Activated T-cell treated with anti-CD3 and anti-CD28 coated beads for 1 hour (primary cell): ENCODE measurements at regions not wholly inside any gene's neighbourhood (a gene's known extent, or its start where the extent isn't known, plus 50 kb on each side); places are given as distances from the start of the nearest gene placed in this dataset.
"Not testable (repeated sequence)": the region's sequence is repeated elsewhere in the genome, so short reads cannot be mapped to it uniquely, and the experiment has no call there.

Experiments used
- DNase-seq: peaks from one replicate; pipeline ENCODE4 v3.0.0-alpha.2; 2020; ENCODE audit warnings: low read depth

DNA sequence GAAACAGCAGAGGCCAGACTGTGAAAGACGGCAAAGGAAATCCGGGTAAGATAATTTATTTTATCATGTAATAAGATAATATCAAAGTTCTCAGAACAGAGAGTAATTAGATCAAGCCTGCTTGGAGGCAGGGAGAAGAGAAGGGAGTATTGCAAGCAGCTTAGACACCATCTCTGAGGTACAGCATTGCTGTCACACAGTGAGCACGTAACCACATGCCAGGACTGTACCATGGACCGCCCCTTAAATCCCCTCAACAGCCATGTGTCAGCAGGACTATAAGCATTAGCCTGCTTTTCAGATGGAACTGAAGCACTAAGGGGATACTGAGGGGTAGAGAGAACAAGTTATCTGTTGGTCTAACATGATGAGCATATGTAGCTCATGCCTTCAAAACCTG lies 141.5 kb downstream of the C6orf118 start:
- no peak for DNase-seq

DNA sequence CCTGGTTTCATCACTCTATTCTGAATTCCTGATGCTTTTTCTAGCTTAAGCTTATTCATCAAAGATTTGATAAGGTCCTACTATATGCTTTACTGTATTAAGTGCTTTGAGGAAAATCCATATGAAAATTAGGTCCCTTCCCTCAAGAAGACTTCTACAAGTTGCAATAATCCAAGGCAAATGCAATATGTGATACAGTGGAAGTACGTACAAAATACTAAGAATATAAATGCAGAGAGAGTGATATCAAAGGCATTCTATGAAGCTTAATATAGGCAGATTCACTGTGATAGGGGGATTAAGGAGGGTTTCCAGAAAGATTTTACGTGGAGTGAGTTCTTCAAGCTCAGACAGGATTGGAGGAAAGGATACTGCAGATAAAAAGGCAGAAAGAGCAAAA lies 142.1 kb downstream of the C6orf118 start:
- no peak for DNase-seq

DNA sequence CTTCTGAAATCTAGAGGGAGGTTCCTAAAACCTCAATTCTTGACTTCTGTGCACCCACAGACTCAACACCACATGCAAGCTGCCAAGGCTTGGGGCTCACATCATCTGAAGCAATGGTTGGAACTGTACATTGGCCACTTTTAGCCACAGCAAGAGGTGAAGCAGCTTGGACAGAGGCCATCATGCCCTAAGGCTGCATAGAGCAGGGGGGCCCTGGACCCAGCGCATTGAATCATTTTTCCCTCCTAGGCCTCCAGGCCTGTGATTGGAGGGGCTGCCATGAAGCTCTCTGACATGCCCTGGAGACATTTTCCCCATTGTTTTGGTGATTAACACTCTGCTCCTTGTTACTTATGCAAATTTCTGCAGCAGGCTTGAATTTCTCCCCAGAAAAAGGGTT lies 145.9 kb downstream of the C6orf118 start:
- DNase-seq: no peak

DNA sequence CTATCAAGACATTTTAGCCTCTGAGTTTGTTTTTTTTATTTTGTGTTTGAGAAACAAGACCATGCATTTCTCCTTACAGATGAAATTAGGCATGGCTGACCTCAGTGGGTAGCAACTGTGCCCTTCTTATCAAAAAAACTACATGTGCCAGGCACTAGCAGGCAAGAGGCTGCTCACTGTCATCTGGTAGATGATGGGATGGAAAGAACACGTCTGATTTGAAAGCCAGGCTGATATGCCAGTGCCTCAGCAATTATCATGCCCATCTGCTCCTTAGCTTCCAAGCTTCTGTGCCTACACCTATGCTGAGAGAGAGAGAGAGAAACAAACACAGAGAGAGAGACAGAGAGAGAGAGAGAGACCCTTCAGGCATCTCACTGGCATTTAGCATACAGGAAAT lies 149.9 kb downstream of the C6orf118 start:
- DNase-seq: no peak

DNA sequence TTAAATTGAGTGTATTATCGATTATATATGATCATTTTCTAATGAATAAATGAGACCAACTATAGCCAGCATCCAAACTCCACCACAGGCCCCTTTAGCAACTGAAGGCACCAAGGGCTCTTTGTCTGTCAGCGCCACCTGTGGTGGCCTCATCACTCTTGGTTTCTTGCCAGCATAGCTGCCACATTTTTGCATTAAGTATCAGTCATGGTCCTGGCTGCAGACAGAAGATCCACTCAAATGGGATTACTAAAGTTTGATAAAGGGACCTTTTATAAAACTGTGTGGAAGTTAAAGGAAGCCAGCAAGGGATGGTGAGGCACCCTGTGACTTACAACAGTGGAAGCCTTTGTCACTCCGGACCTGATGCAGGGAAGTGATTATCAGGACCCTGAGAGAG lies 162.9 kb downstream of the C6orf118 start:
- no peak for DNase-seq

DNA sequence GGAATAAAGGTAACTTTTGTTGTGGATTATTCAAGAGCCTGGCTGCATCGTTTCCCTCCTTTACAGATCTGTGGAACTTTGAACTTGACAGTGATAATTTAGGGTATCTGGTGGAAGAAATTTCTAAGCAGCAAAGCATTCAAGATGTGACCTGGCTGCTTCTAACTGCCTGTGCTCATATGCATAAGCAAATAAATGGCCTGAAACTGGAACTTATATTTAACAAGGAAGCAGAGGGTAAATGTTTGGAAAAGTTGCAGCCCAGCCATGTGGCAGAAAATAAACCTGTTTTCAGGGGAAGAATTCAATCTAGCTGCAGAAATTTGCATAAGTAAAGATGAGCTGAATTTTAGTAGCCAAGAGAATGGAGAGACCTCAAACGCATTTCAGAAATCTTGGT lies 173.5 kb downstream of the C6orf118 start:
- no peak for DNase-seq

DNA sequence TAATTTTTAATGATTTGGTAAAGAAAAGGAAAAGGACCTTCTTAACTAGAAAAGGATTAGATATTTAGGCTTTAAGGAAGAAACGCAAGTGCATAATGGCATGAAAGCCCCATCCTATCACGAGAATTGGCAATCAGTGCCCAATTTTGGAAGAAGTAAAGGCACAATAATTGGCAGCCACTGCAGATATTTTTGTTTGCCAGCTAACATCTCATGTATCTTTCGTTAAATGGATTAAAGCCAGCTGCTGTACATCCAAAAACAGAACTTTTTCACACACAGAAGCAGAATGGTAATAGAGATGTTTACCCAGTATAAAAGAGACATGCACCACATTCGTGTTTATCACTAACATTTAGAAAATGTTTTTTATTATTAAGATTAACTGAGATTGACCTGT lies 180.3 kb downstream of the C6orf118 start:
- no peak for DNase-seq

DNA sequence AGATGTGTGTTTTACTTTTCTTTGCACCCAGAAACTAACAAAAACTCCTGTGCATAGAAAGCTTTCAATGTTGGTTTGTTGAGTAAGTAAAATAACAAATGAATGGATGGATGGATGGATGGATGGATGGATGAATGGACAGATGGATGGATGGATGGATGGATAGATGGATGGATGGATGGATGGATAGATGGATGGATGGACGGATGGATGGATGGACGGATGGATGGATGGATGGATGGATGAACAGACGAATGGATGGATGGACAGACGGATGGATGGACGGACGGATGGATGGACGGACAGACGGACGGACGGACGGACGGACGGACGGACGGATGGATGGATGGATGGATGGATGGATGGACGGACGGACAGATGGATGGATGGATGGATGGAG lies 181.7 kb downstream of the C6orf118 start:
- not testable (repeated sequence) for DNase-seq

DNA sequence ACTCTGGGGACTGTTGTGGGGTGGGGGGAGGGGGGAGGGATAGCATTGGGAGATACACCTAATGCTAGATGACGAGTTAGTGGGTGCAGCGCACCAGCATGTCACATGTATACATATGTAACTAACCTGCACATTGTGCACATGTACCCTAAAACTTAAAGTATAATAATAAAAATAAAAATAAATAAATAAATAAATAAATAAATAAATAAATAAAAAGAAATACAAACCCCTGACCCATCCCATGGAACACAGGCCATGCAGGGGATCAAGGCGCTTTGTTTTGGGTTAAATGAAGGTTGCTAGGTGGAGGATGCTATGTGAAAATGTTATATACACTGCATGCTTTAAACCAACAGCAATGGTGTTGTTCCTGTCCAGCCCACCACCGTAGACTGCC lies 184.7 kb downstream of the C6orf118 start:
- DNase-seq: not testable (repeated sequence)

DNA sequence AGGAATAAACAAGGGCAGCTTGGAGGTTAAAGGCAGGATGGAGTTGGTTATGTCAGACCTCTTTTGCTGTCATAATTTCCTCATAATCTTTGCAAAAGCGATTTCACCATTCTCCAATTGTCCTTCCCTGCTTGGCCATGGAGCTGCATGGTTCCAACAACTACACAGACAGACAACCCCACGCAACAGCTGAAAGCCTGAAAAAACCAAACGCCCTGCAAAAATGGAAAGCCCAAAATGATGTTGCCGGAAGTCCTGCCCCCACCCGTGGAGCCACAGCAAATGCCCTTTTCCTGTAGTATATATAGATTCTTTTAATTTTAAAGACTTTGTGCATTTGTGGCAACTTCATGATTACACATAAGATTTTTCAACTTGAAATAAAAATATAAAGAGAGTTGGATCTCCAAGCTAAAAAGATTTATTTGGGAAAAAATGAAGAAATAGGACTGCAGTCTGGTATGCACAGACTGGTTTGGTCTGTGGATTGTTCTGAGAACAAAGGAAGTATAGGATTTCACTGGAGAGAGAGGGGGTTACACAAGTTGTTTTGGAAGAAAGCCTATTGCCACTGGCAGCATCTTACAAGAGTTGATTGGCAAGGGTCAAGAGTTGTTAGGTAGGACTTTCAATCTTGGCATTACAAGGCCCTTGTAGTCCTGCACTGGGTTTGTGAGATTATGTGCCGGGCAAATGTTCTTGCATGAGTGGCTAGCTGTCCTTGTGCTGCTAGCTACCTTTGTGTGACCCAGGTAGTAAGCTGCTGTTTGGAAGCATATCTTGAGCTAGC lies 190.0 kb downstream of the C6orf118 start:
- no peak for DNase-seq

DNA sequence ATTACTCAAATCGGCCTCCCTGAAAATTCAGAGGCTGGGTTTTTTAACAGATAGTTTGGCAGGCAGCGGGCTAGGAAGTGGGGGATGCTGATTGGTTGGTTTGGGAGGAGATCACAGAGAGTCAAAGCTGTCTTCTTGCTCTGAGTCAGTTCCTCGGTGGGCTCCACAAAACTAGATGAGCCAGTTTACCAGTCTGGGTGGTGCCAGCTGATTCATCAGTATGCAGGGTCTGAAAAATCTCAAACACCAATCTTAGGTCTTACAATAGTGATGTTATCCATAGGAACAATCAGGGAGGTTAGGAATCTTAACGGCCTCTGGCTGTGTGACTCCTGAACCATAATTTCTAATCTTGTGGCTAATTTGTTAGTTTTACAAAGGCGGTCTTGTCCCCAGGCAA lies 190.7 kb downstream of the C6orf118 start:
- no peak for DNase-seq

DNA sequence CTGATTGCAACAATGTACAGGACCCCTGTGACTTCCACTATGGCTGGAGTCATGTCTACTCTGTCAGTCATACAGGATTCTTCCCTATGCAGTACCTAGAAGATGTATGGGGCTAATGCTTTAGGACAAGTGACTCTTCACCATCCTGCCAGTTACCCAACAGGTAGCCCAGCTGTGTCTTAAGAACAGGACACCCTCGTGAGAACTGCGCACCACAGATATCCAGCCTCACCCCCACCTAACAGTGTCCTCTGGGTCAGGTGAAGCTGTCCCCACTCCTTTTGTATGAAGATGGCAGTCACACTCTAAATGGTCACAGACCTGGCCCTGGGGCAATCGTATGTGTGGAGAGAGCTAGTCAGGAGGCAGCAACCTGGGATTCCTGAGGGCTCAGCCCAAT lies 191.6 kb downstream of the C6orf118 start:
- no peak for DNase-seq

DNA sequence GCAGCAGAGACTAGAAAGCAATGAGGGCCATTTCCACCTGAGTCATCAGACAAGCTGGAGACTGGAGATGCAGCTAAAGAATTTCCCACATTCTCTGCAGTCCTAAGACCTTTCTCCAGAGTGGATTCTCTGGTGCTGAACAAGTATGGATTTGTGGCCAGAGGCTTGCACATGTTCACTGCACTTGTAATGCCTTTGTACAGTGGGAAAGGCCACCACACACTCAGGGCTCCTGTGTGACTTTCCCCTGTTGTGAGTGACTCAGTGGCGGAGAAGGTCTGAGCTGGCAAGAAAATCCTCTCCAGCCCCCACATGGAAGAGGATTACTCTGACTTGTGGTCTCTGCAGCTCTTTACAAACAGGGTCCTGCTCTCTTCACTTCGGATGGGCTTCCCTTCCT lies 192.3 kb downstream of the C6orf118 start:
- DNase-seq: no peak

DNA sequence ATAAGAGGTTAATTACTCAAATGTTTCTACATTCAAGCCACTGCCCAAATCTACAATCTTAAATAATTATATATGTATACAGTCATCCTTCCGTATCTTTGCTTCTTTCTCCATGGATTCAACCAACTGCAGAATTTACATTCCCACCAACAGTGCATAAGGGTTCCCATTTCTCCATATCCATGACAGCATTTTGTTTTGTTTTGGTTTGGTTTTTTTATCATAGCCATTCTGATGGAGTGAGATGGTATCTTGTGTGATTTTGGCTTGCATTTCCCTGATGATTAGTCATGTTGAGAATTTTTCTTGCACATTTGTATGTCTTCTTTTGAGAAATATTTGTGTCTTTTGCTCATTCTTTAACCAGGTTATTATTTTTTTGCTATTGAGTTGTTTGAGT lies 198.5 kb downstream of the C6orf118 start:
- no peak for DNase-seq

DNA sequence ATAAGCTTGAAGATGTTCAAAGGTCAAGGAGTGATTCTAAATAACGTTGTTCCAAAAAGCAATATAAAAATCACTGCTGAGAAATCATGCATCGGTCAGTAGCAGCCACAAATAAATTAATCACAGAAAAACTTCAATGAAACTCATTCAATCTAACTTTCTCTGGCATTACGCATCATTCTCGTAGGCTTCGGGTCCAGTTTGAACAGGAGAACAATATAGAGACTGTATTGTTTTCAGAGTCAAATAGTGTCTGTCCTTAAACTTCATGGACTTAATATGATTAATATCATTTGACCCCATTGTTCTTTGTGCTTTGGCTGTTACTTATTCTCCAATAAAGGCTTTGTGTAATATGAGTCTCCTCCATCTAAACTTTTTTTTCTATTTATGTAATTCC lies 200.4 kb downstream of the C6orf118 start:
- no peak for DNase-seq

DNA sequence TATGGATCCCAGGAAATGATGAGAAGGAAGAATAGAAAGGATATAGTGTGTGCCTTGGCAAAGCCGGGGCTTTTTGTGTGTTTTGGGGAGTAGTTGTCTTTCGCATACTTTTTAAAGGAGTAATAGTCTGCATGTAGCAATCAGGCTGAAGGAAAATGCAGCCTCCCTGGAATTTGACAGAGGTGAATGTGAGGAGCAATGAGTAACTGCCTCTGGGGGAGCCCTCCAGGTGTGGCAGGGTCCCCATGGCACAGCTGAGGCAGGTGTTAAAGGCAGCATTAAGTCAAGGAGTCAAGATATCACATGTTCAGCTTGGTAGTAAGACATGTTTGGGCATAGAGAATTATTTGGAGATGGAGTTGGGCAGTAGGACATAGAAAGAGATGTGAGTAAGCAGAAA lies 203.1 kb downstream of the C6orf118 start:
- no peak for DNase-seq

DNA sequence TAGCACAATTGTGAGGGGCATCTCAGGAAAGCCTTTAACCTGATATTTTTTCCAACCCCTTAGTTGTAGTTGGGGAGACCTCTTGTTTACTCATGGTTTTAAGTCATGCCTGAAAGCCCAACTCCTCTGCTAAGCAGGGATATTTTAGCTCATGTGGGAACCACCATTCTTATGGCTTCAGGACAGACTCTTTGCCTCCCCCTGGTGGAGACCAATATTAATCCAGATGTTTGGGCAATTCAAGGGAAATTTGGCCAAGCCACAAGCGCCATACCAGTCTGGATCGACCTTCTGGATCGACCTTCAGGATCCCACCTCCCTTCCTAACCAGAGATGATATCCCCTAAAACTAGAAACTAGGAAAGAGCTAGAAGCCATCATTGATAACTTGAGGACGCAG lies 211.2 kb downstream of the C6orf118 start:
- no peak for DNase-seq

DNA sequence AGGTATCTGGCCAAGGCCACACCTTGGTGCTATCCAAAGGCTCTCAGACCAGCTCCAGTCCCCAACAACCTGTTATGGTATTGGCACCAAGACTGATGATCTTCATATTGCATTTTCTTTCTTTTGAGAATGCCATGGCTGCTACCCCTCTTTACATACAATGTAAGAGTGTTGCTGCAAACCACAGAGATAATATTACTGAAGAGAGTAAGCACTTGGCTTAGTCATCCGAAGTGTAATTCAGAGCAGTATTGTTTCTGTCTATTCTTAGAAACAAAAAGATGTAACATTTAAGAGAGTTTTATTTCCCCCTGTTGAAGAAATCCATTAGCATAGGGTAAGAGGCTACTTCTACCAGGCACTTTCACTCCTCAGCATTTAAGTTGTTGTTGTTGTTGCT lies 212.5 kb downstream of the C6orf118 start:
- DNase-seq: no peak

DNA sequence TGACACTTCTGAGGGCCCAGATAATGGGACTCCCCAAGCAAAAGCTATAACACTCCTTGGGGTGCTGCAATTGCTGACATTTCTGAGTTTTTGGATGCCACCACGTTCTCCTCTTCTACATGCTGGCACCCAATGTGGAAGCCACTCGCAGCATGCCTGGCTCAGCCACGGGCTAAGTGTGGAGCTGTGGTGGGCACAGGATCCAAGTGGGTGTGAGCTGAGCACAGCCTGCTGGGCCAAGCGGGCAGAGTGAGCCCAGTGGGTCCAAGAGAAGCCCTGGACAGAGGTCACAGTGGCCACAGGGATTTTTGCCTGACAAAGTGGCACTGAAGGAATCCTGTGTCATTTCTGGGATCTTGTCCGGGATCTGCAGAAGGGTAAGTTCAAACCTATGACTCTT lies 213.2 kb downstream of the C6orf118 start:
- DNase-seq: no peak

DNA sequence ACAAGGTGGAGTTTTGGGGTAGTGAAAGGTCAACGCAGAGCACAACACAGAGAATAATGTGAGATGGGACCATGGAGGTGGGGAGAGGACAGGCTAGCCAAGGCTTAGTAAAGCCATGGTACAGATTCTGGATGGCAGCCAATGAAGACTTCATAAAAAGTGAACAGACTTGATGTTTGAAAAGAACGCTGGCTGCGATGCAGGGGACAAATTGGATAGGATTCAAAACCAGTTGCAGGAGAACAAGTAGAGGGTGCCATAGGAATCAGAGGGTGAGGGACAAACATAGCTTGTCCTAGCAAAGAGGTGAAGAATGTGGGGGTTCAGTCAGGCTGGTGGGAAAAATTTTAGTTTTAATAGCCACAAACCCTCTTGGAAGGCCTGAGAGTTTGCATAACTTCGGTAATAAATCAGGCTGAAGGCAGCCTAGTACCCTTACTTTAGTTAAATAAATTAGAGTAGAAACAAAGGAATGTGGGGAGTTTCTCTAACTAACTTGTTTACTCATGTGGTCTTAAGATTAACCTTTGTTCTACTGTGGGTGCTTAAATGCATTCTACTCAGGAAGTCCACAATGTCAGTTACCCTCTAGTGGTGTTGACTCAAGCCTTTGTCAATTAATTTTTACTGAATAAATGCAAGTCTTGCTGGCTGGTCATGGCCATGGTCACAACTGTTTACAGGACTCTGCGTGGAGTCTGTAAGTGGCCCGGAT lies 216.4 kb downstream of the C6orf118 start:
- DNase-seq: no peak

DNA sequence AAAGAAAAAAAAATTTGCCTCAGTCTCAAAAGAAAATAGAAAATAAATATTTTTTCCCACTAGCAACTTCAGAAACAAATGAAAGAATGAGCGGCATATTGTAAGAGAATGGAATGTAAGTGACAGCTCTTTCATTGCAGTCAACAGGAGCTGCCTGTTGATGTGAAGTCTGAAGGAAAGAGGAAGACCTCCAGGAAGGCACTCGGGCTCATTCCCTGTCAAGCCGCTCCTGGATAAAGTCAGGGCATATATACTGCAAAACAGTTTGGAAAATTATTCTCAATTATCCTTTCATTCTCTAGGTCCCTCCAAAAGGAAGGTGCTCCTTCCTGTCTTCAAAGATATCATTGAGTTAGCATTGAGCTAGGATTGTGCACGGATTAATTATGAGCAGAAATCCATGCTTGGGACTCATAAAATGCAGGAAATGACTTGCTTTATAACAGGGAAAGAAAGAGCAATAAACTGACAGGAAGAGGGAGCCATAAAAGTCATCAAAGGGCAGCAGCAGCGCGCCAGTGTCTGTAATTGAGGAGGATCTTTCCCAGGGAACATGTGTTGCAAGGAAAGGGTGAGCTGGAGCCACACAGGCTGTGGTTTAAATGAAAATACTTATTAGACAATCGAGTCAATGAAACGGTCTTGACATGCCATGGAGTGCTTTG lies 218.2 kb downstream of the C6orf118 start:
- no peak for DNase-seq

DNA sequence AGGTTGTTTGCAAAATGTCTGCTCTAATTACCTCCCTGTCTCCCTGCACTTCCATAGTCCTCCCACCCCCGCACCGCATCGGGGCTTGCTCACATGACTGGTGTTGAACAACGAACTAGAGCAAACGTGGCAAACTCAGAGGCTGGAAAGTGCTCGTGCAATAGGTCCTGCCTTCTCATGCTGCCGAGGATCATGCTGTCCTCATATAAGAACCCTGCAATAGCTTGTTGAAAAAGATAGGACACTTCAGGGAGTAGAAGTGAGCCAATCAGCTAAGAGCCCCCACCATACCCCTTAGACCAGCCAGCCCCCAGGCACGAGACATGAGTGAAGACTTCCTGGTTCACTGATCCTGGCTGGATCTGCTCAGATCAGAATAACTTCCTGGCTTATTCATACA lies 219.2 kb downstream of the C6orf118 start:
- no peak for DNase-seq

DNA sequence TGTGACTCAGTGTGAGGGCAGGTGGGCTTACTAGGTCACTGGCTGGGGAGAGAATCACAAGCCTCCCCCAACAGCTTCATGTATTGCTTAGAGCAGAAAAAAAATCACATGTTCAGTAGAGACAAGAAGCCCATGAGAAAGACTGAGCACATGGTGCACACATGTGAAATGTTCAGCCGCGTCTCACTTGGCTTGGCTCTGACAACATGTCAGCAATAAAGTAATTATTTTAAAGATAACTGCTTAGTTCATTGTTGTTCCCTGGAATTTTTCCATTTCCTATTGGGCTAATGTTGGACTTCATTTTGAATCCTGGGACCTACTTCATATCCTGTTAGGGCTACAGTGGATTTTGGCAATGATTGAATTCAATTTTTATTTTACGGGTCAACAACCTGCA lies 222.6 kb downstream of the C6orf118 start:
- DNase-seq: no peak
